ENCODE measurements at regions not wholly inside any gene's neighbourhood (a gene's known extent, or its start where the extent isn't known, plus 50 kb on each side); places are given as distances from the start of the nearest gene placed in this dataset.
"Not testable (repeated sequence)": the region's sequence is repeated elsewhere in the genome, so short reads cannot be mapped to it uniquely, and the experiment has no call there.

GRCh38 chr18:9042766-9043481 lies 59.6 kb upstream of the NDUFV2 start:
- no peak for ATAC-seq (ENCODE audit: low FRiP score)
- no peak for DNase-seq (ENCODE audit: low spot score)
- TF ChIP-seq, protein P1, sequence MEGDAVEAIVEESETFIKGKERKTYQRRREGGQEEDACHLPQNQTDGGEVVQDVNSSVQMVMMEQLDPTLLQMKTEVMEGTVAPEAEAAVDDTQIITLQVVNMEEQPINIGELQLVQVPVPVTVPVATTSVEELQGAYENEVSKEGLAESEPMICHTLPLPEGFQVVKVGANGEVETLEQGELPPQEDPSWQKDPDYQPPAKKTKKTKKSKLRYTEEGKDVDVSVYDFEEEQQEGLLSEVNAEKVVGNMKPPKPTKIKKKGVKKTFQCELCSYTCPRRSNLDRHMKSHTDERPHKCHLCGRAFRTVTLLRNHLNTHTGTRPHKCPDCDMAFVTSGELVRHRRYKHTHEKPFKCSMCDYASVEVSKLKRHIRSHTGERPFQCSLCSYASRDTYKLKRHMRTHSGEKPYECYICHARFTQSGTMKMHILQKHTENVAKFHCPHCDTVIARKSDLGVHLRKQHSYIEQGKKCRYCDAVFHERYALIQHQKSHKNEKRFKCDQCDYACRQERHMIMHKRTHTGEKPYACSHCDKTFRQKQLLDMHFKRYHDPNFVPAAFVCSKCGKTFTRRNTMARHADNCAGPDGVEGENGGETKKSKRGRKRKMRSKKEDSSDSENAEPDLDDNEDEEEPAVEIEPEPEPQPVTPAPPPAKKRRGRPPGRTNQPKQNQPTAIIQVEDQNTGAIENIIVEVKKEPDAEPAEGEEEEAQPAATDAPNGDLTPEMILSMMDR (IDR thresholded peaks at IDR 0.05) = no peak

GRCh38 chr18:9043581-9043980 lies 58.9 kb upstream of the NDUFV2 start:
- ATAC-seq (ENCODE audit: low FRiP score) (no peak), DNase-seq (ENCODE audit: low spot score) (no peak)
- TF ChIP-seq, protein P1 (IDR thresholded peaks at IDR 0.05) = no peak

- DNase-seq (ENCODE audit: low spot score) = no peak
- TF ChIP-seq, protein P1 (IDR thresholded peaks at IDR 0.05) = no peak
- no peak for ATAC-seq (ENCODE audit: low FRiP score)
Observed at GRCh38 chr18:9047715-9048114, 54.8 kb upstream of the NDUFV2 start.

GRCh38 chr18:9048236-9048635 lies 54.3 kb upstream of the NDUFV2 start:
- TF ChIP-seq, protein P1 (IDR thresholded peaks at IDR 0.05) = no peak

GRCh38 chr18:9048808-9049494 lies 53.5 kb upstream of the NDUFV2 start:
- ATAC-seq (ENCODE audit: low FRiP score) (no peak), DNase-seq (ENCODE audit: low spot score) (no peak)
- TF ChIP-seq, protein P1 (IDR thresholded peaks at IDR 0.05) = no peak

More at GRCh38 chr18:9048236-9048635, 54.3 kb upstream of the NDUFV2 start:
- DNase-seq (ENCODE audit: low spot score) = no peak
- no peak for ATAC-seq (ENCODE audit: low FRiP score)

- DNase-seq (ENCODE audit: low spot score) = no peak
- TF ChIP-seq, protein P1 (IDR thresholded peaks at IDR 0.05) = no peak
- ATAC-seq (ENCODE audit: low FRiP score) = no peak
Observed at GRCh38 chr18:9049495-9049809, 53.0 kb upstream of the NDUFV2 start.

DNA sequence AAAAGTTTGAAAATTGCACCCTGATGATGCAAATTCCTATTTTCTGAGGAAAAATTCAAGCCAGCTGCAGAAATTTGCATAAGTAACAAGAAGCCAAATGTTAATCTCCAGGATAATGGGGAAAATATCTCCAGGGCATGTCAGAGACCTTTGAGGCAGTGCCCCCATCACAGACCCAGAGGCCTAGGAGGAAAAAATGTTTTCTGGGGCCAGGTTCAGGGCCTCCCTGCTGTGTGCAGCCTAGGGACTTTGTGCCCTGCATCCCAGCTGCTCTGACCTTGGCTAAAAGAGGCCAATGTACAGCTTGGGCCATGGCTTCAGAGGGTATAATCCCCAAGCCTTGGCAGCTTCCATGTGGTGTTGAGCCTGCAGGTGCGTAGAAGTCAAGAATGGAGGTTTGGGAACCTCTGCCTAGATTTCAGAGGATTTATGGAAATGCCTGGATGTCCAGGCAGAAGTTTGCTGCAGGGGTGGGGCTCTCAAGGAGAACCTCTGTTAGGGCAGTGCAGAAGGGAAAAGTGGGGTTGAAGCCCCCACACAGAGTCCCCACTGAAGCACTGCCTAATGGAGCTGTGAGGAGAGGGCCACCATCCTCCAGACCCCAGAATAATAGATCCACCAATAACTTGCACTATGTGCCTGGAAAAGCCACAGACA lies 51.7 kb upstream of the NDUFV2 start:
- not testable (repeated sequence) for DNase-seq (ENCODE audit: low spot score); ATAC-seq (ENCODE audit: low FRiP score)
